Duodenal mucosa (tissue), 2 donors: ENCODE measurements at regions not wholly inside any gene's neighbourhood (a gene's known extent, or its start where the extent isn't known, plus 50 kb on each side); places are given as distances from the start of the nearest gene placed in this dataset.
"Not testable (repeated sequence)": the region's sequence is repeated elsewhere in the genome, so short reads cannot be mapped to it uniquely, and the experiment has no call there.

Experiments
- H3K27ac ChIP-seq: one replicate; pipeline ENCODE4 v1.7.0; 2013; ENCODE audit warnings: low read depth, low read length
- H3K27me3 ChIP-seq, 2 donors: one replicate each; pipeline ENCODE4 v1.7.0; 2013; ENCODE audit warnings: low read length in 2 of 2, control low read depth in 1 of 2; ENCODE audit not compliant: insufficient read depth in 2 of 2, control insufficient read depth in 1 of 2
- H3K36me3 ChIP-seq, 2 donors: one replicate each; pipeline ENCODE4 v1.7.0; 2013; ENCODE audit warnings: low read length in 2 of 2, control low read depth in 1 of 2; ENCODE audit not compliant: insufficient read depth in 2 of 2, control insufficient read depth in 1 of 2
- H3K4me1 ChIP-seq, 2 donors: one replicate each; pipeline ENCODE4 v1.7.0; 2013; ENCODE audit warnings: low read length in 2 of 2, control low read depth in 1 of 2; ENCODE audit not compliant: insufficient read depth in 2 of 2, control insufficient read depth in 1 of 2
- H3K4me3 ChIP-seq, 2 donors: one replicate each; pipeline ENCODE4 v1.7.0; 2013; ENCODE audit warnings: low read length in 2 of 2, low read depth in 1 of 2
- H3K9ac ChIP-seq, 2 donors: one replicate each; pipeline ENCODE4 v1.7.0; 2013; ENCODE audit warnings: low read length in 2 of 2, low read depth in 1 of 2
- H3K9me3 ChIP-seq, 2 donors: one replicate each; pipeline ENCODE4 v1.7.0; 2013; ENCODE audit warnings: low read length in 2 of 2, control low read depth in 1 of 2; ENCODE audit not compliant: control insufficient read depth in 1 of 2

DNA sequence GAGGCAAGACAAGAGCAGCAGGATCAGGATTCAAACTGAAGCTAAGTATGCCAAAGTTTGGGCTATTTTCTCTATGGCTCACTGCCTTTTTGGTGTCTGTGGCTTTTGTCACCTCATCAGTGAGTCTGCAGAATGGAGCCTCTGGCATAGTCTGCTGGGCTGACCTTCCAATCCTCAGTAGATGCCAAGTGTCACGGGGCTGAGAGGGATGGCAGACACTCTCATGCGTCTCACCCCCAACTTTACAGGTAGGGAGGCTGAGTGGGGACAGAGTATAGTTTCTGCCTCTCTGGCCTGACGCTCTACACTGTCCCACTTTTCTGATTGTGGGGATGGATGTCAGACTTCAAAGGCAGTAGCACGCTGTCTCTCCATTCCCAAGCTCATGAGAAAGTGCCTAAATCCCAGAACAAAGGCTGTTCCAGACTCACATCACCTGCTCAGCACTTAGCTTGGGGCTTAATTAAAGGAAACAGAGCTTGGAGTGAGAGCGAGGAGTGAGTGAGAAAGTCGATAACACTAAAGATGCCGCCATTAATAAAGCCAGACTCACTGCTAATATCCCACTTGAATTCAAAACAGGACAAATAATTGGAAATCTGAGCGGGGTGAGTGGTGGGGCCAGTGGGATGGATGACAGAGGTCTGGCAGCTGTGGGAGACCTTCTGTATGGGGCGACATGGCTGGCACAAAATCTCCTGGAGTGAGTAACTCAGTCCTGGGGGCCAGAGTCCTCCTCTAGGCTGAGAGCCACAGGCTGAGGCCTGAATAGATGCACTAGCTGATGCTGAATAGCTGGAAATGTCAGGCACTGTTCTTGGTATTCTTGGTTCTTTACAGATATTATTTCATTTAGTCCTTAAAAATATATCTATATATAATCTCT lies 78.4 kb upstream of the MRPS22 start:
- no peak overlapping the region for H3K27ac ChIP-seq
- no peak overlapping the region for H3K4me3 ChIP-seq
- no peaks in the 10 kb centered on the region for H3K36me3 ChIP-seq
- no peak overlapping the region for H3K9ac ChIP-seq
- H3K27me3 ChIP-seq: no peaks in the 10 kb centered on the region
- H3K9me3 ChIP-seq: no peaks in the 10 kb centered on the region
- no peaks in the 10 kb centered on the region for H3K4me1 ChIP-seq

DNA sequence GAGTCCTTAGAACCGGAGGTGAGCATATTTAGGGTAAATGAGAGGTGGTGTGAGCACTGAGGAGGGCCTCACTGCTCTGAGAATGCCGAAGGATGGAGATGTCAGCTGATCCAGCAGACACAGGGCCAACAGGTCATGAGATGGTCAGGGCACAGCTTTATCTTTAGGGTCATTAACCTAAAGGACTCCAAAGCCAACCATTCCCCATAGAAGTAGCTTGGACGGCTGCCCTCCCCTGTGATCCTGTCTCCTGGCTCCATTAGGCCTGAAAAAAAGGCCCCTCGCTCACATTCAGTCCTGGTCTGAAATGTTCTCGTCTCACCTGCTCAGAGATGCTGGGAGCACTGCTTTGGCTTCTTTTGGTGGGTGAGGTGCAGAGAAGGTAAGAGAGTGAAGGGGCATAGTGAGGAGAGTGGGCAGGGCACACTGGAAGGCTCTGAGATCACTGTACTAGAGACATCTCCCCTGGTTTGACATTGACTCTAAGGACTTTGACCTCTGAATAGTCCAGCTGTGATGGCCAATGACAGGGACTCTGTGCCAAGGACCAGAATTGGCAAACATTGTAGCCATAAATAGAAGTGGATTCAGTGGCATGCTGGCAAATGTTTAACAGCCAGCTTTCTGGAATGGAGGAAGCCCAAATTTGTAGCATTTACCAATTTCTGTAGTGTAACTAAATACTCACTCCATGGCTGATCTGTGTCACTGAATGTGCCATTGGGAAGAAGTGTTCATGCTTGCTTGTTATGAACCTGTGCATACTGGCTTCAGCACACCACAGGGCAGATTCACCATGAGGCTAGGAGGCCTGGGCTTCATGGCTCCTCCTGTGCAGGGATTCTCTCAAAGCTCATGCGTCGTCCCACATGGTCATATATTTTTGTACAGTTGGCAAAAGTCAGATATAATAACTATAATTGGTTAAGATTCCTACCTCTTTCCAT lies 76.2 kb upstream of the MRPS22 start:
- no peak overlapping the region for H3K9ac ChIP-seq
- no peaks in the 10 kb centered on the region for H3K4me1 ChIP-seq
- H3K27me3 ChIP-seq: no peaks in the 10 kb centered on the region
- no peak overlapping the region for H3K27ac ChIP-seq
- H3K4me3 ChIP-seq: no peak overlapping the region
- no peaks in the 10 kb centered on the region for H3K36me3 ChIP-seq
- no peaks in the 10 kb centered on the region for H3K9me3 ChIP-seq

DNA sequence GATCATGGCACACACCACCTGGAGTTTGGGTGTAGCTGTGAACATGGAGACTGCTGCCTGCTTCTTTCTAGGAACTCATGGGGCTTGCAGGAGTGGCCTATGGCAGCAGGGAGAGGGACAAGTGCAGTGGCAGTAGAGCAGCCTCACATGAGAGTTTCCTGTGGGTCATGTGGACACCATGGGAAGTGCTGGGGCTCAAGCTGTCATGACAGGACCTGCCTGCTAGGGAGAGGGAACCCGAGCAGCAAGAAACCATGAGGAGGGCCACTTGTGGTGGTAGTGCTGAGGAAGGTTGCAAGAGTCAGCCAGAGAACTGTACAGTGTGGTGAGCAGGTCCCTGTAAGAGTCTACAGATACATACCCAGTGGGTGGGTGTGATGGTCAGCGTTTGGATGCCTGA lies 73.8 kb upstream of the MRPS22 start:
- Histone ChIP-seq H3K9ac (no peak overlapping the region), H3K9me3 (no peaks in the 10 kb centered on the region), H3K36me3 (no peaks in the 10 kb centered on the region), H3K27ac (no peak overlapping the region), H3K4me3 (no peak overlapping the region), H3K4me1 (no peaks in the 10 kb centered on the region), H3K27me3 (no peaks in the 10 kb centered on the region)

DNA sequence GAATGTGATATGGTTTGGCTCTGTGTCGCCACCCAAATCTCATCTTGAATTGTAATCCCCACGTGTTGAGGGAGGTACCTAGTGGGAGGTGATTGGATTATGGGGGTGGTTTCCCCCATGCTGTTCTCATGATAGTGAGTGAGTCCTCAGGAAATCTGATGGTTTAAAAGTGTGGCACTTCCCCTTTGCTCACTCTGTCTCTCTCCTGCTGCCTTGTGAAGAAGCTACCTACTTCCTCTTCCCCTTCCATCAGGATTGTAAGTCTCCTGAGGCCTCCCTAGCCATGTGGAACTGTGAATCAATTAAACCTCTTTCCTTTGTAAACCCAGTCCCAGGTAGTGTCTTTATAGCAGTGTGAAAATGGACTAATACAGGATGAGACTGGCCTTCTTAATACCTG lies 73.2 kb upstream of the MRPS22 start:
- not testable (repeated sequence) for H3K36me3 ChIP-seq, H3K27me3 ChIP-seq, H3K9me3 ChIP-seq, H3K4me1 ChIP-seq, H3K9ac ChIP-seq, H3K4me3 ChIP-seq, H3K27ac ChIP-seq

DNA sequence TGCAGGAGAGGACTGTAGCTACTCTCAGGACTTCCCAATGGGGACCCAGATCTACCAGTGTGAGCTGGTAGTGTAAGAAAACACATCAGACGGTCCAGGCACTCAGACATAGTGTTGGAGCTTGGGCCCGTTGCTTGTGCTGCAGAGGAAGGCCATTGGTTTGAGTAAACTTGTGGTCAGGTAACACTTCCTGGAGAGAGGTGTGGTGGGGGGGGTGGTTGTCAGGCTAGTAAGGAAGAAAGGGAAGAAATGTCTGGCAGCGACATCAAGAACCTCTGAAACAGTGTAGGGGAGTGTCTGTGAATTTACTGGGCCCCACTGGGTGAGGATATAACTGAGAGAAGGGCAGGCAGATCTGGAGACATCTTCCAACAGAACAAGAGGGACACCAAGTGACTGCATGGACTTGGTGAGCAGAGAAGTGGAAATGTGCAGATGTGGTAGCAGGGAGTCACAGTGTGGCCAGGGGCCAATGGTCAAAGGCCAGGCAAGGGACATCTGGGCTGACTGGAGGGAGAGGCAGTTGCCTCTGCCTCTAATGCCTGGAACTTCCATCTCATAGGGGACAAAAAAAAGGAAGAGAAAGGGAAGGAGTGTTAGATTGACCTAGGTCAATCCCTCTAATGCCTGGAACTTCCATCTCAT lies 63.7 kb upstream of the MRPS22 start:
- Histone ChIP-seq H3K9me3 (no peaks in the 10 kb centered on the region), H3K4me3 (no peak overlapping the region), H3K9ac (no peak overlapping the region), H3K27ac (no peak overlapping the region), H3K4me1 (no peaks in the 10 kb centered on the region), H3K27me3 (no peaks in the 10 kb centered on the region), H3K36me3 (no peaks in the 10 kb centered on the region)

DNA sequence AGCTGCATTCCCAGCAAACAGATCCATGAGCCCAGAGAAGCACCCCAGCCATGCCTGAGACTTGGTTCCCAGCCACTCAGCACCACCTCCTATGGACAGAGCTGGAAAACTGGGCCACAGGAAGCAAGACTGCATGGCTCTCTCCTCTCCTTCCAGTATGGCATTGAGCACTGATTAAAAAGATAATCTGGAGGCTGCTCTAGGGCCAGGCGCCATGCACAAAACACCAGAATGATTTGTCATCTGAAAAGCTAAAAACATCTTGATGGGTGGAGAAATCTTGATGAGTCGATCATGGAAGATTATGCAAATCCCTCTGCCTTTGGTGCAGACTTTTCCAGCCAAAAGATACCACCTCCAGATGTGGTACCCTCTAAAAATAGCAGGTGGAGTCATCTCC lies 62.7 kb upstream of the MRPS22 start:
- no peaks in the 10 kb centered on the region for H3K4me1 ChIP-seq
- no peak overlapping the region for H3K27ac ChIP-seq
- H3K9me3 ChIP-seq: no peaks in the 10 kb centered on the region
- H3K4me3 ChIP-seq: no peak overlapping the region
- no peaks in the 10 kb centered on the region for H3K27me3 ChIP-seq
- H3K36me3 ChIP-seq: no peaks in the 10 kb centered on the region
- no peak overlapping the region for H3K9ac ChIP-seq

DNA sequence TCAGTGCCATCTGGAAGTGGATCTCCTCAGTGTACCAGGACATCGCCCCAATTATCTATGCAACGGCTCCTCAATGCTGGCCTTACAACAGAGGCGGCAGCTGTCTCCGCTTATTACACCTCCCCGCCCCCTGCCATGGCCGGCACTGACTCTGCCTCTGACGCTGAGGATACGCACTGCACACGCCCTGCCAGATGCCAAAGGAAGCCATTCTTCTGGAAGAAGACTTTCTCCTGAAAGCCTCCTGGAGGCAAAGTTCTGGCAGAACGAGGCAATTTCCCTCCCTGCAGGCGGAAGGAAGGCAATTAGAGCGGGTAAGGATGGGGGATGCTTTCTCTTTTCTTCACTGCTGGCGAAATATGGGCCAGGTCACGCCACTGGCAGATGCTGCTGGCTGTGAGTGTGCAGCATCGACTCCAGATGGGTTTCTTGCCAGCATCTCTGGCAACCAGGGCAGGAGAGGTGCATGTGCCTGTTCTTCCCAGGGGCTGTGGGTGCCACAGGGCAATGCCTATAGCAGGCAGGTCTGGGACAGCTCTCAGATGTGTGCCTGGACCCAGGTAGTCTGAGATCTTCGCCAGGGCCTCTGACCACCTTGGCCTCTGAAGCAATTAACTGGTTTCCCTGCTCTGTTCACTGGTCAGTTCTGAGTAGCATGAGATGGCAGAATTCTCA lies 62.2 kb upstream of the MRPS22 start:
- H3K4me3 ChIP-seq: no peak overlapping the region
- H3K9ac ChIP-seq: no peak overlapping the region
- H3K9me3 ChIP-seq: no peaks in the 10 kb centered on the region
- no peak overlapping the region for H3K27ac ChIP-seq
- H3K27me3 ChIP-seq: no peaks in the 10 kb centered on the region
- H3K4me1 ChIP-seq: no peaks in the 10 kb centered on the region
- H3K36me3 ChIP-seq: no peaks in the 10 kb centered on the region

DNA sequence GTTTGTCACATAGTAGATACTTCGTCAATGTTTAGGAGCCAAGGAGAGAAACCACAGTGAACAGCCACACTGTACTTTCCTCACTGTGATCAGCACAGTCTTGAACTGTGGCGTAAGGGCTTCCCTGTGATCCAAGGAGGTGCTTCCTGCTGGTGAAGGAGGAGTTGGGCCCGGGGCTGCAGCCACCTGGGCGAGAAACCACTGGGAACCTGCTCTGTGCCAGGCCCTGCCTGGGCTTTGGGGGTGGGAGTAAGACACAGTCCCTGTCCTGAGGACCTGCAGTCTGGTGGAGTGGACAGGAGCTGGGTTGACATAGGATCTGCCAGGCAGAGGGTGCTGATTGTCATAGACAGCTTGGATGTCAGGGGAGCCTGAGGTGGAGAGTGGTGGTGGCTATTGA lies 60.5 kb upstream of the MRPS22 start:
- H3K9me3 ChIP-seq: no peaks in the 10 kb centered on the region
- H3K27ac ChIP-seq: no peak overlapping the region
- H3K9ac ChIP-seq: no peak overlapping the region
- H3K4me1 ChIP-seq: peaks cover 0 to 3% of the 10 kb centered on the region in 2 donors
- no peak overlapping the region for H3K4me3 ChIP-seq
- H3K27me3 ChIP-seq: no peaks in the 10 kb centered on the region
- no peaks in the 10 kb centered on the region for H3K36me3 ChIP-seq

DNA sequence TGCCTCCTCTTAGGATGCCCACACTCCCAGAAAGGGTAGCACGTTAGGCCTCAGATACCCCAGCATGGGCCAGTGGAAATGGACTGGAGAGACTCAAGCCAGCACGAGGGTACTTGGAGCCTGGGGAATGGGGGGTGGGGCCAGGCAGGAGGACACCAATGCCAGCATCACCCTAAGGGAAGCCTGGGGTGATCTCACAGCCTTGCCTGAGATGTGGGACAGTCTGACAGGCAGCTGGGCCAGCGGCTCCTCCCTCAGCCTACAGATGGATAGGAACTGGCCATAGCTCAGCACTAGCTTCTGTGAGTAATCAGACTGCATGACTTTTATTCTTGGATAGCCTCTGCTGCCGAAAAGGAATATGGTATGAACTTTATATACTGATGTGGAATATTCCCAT lies 59.6 kb upstream of the MRPS22 start:
- H3K4me1 ChIP-seq: peaks cover 4 to 8% of the 10 kb centered on the region in 2 donors
- no peak overlapping the region for H3K9ac ChIP-seq
- H3K36me3 ChIP-seq: no peaks in the 10 kb centered on the region
- H3K27ac ChIP-seq: no peak overlapping the region
- H3K27me3 ChIP-seq: no peaks in the 10 kb centered on the region
- no peak overlapping the region for H3K4me3 ChIP-seq
- no peaks in the 10 kb centered on the region for H3K9me3 ChIP-seq
